Psoas muscle (tissue), 7 donors: ENCODE measurements at regions not wholly inside any gene's neighbourhood (a gene's known extent, or its start where the extent isn't known, plus 50 kb on each side); places are given as distances from the start of the nearest gene placed in this dataset.

ENCODE experiments used
- ATAC-seq, 4 donors: fragments of 200-7000 bp; cut with Tn5 transposase; one replicate each; pipeline ENCODE4 v1.9.1; 2020; ENCODE audit warnings: moderate library complexity in 3 of 4, mild to moderate bottlenecking in 2 of 4
- DNase-seq, 2 donors: peaks; one replicate each; pipeline ENCODE4 v3.0.0-alpha.2; 2020
- H3K27ac ChIP-seq: fragments of 200-600 bp; one replicate; pipeline ENCODE4 v1.8.0; 2022
- H3K27me3 ChIP-seq, 3 donors: fragments of 200-600 bp in 1 of 3; one replicate each; pipeline versions ENCODE4 v1.6.1 to v1.8.0; 2013 to 2022; ENCODE audit warnings: low read length in 2 of 3, mild to moderate bottlenecking in 2 of 3, moderate library complexity in 1 of 3; ENCODE audit not compliant: insufficient read depth in 3 of 3
- H3K36me3 ChIP-seq, 2 donors: fragments of 200-600 bp in 1 of 2; one replicate each; pipeline versions ENCODE4 v1.6.1 to v1.8.0; 2013 to 2022; ENCODE audit warnings: low read depth in 1 of 2, mild to moderate bottlenecking in 1 of 2, moderate library complexity in 1 of 2; ENCODE audit not compliant: insufficient read depth in 1 of 2
- H3K4me1 ChIP-seq: fragments of 200-600 bp; one replicate; pipeline ENCODE4 v1.8.0; 2022
- H3K4me3 ChIP-seq: fragments of 200-600 bp; one replicate; pipeline ENCODE4 v1.8.0; 2022; ENCODE audit warnings: mild to moderate bottlenecking
- H3K9me3 ChIP-seq: fragments of 200-600 bp; one replicate; pipeline ENCODE4 v1.8.0; 2022
- CTCF ChIP-seq: fragments of 200-600 bp; IDR thresholded peaks from one replicate; pipeline ENCODE4 v1.8.0; 2022; ENCODE audit warnings: antibody characterized with exemption
- WGBS, 3 donors: extraction: QIAGEN DNeasy Blood & Tissue Kit; methylation state at CpG; one replicate each; pipeline versions ENCODE4 v1.1.6 to v1.1.7; 2013; 5-methylcytosine and 5-hydroxymethylcytosine counted together
- intact Hi-C, 2 donors: fragments of 100-400 bp; cut with DNase I; formaldehyde crosslinking; loops; one replicate each; pipeline versions ENCODE4 v1.11.0 to v1.14.2; 2022
- donor health status: healthy with polysubstance abuse.
- donor health status: DM: no; HTN: no; CAD: no; lungs with moderate emphysema.
- donor health status: Bipolar disorder and iron deficiency.
- donor health status: healthy.
- donor health status: DM: yes; HTN: yes; CAD: no.
- donor health status: DM: no; HTN: no; CAD: no.
- donor health status: DM: yes; HTN: yes; CAD: no.

- no peaks in the 10 kb centered on the region for H3K27me3 ChIP-seq
- intact Hi-C loops, result no loop called here
- 85 to 91% (median 87%) methylated on average over 4 of the region's 4 CpGs for WGBS, 3 donors
- H3K4me1 ChIP-seq, result no peaks in the 10 kb centered on the region
- DNase-seq (no peak), ATAC-seq (no peak)
- H3K27ac ChIP-seq, result no peak overlapping the region
- no peaks in the 10 kb centered on the region for H3K9me3 ChIP-seq
- no peaks in the 10 kb centered on the region for H3K36me3 ChIP-seq
- H3K4me3 ChIP-seq, result no peak overlapping the region
- no peak for TF ChIP-seq CTCF
Observed at GRCh38 chr1:175872588-175872987, 129.2 kb upstream of the TNR start.

GRCh38 chr1:175871647-175872046 is 128.3 kb upstream of the TNR start:
- Histone ChIP-seq H3K36me3 (no peaks in the 10 kb centered on the region), H3K4me3 (no peak overlapping the region), H3K4me1 (no peaks in the 10 kb centered on the region), H3K9me3 (no peaks in the 10 kb centered on the region), H3K27ac (no peak overlapping the region), H3K27me3 (no peaks in the 10 kb centered on the region)
- intact Hi-C loops, result no loop called here
- ATAC-seq (no peak), DNase-seq (no peak)
- no peak for TF ChIP-seq CTCF
- 59 to 75% (median 68%) methylated on average over 4 of the region's 4 CpGs for WGBS, 3 donors

GRCh38 chr1:175870217-175870616 is 126.8 kb upstream of the TNR start:
- H3K4me1 ChIP-seq, result no peaks in the 10 kb centered on the region
- ATAC-seq (no peak), DNase-seq (no peak)
- H3K27ac ChIP-seq, result no peak overlapping the region
- intact Hi-C loops, result no loop called here
- no peak for TF ChIP-seq CTCF
- H3K27me3 ChIP-seq, result no peaks in the 10 kb centered on the region
- 31 to 56% (median 38%) methylated on average over 3 of the region's 3 CpGs for WGBS, 3 donors
- no peaks in the 10 kb centered on the region for H3K9me3 ChIP-seq
- no peaks in the 10 kb centered on the region for H3K36me3 ChIP-seq
- H3K4me3 ChIP-seq, result no peak overlapping the region

- no peak for TF ChIP-seq CTCF
- intact Hi-C loops, result no loop called here
- H3K27me3 ChIP-seq, result no peaks in the 10 kb centered on the region
- no peak for ATAC-seq
- no peak for DNase-seq
- H3K9me3 ChIP-seq, result no peaks in the 10 kb centered on the region
- no peaks in the 10 kb centered on the region for H3K4me1 ChIP-seq
- 64 to 81% (median 75%) methylated on average over 2 of the region's 2 CpGs for WGBS, 3 donors
- H3K36me3 ChIP-seq, result no peaks in the 10 kb centered on the region
- H3K27ac ChIP-seq, result no peak overlapping the region
- H3K4me3 ChIP-seq, result no peak overlapping the region
Observed at GRCh38 chr1:175866776-175867175, 123.4 kb upstream of the TNR start.

GRCh38 chr1:175865041-175865766 is 121.8 kb upstream of the TNR start:
- intact Hi-C loops, result no loop called here
- Histone ChIP-seq H3K27me3 (no peaks in the 10 kb centered on the region), H3K4me3 (no peak overlapping the region), H3K9me3 (no peaks in the 10 kb centered on the region), H3K36me3 (no peaks in the 10 kb centered on the region), H3K4me1 (no peaks in the 10 kb centered on the region), H3K27ac (no peak overlapping the region)
- ATAC-seq, result no peak
- no peak for TF ChIP-seq CTCF
- 63 to 76% (median 69%) methylated on average over 6 of the region's 6 CpGs for WGBS, 3 donors
- DNase-seq, result no peak
